Mesendoderm (in vitro differentiated cells): ENCODE measurements at regions not wholly inside any gene's neighbourhood (a gene's known extent, or its start where the extent isn't known, plus 50 kb on each side); places are given as distances from the start of the nearest gene placed in this dataset.
"Not testable (repeated sequence)": the region's sequence is repeated elsewhere in the genome, so short reads cannot be mapped to it uniquely, and the experiment has no call there.

Source experiments
- DNase-seq: peaks from one replicate; pipeline ENCODE4 v3.0.0; 2013
- H2AK5ac ChIP-seq: 2 replicates; pipeline ENCODE4 v1.6.1; 2013; ENCODE audit warnings: low read length, inconsistent platforms
- H2BK120ac ChIP-seq: 2 replicates; pipeline ENCODE4 v1.6.1; 2013; ENCODE audit warnings: low read depth, mild to moderate bottlenecking, low read length, moderate library complexity, mixed read lengths
- H2BK15ac ChIP-seq: replicated peaks from 2 replicates; pipeline ENCODE4 v1.6.1; 2013; ENCODE audit warnings: low read depth, mild to moderate bottlenecking, moderate library complexity
- H2BK5ac ChIP-seq: 2 replicates; pipeline ENCODE4 v1.6.1; 2013; ENCODE audit warnings: low read length, inconsistent platforms
- H3K18ac ChIP-seq: 2 replicates; pipeline ENCODE4 v1.6.1; 2013; ENCODE audit warnings: mild to moderate bottlenecking, low read length, mixed read lengths
- H3K23ac ChIP-seq: one replicate; pipeline ENCODE4 v1.6.1; 2013; ENCODE audit warnings: low read length
- H3K27ac ChIP-seq: 2 replicates; pipeline ENCODE4 v1.5.1; 2013; ENCODE audit warnings: low read depth, mild to moderate bottlenecking, inconsistent platforms, low read length, moderate library complexity
- H3K27me3 ChIP-seq: 2 replicates; pipeline ENCODE4 v1.6.1; 2013; ENCODE audit warnings: low read length, control low read depth, mild to moderate bottlenecking, inconsistent platforms; ENCODE audit not compliant: insufficient read depth, poor library complexity
- H3K36me3 ChIP-seq: 2 replicates; pipeline ENCODE4 v1.6.1; 2013; ENCODE audit warnings: low read length, inconsistent platforms; ENCODE audit not compliant: control insufficient read depth, insufficient read depth
- H3K4ac ChIP-seq: one replicate; pipeline ENCODE4 v1.6.1; 2013; ENCODE audit warnings: low read depth, mild to moderate bottlenecking, low read length, moderate library complexity
- H3K4me1 ChIP-seq: 2 replicates; pipeline ENCODE4 v1.6.1; 2013; ENCODE audit warnings: low read depth, low read length, inconsistent platforms; ENCODE audit not compliant: control insufficient read depth
- H3K4me2 ChIP-seq: 2 replicates; pipeline ENCODE4 v1.6.1; 2013; ENCODE audit warnings: low read length
- H3K4me3 ChIP-seq: 2 replicates; pipeline ENCODE4 v1.5.1; 2013; ENCODE audit warnings: mild to moderate bottlenecking, low read length
- H3K56ac ChIP-seq: one replicate; pipeline ENCODE4 v1.6.1; 2013; ENCODE audit warnings: low read length
- H3K79me1 ChIP-seq: 2 replicates; pipeline ENCODE4 v1.6.1; 2013; ENCODE audit warnings: low read length, inconsistent platforms
- H3K79me2 ChIP-seq: 2 replicates; pipeline ENCODE4 v1.6.1; 2013; ENCODE audit warnings: mild to moderate bottlenecking, low read length; ENCODE audit not compliant: control insufficient read depth, insufficient read depth
- H3K9ac ChIP-seq: 2 replicates; pipeline ENCODE4 v1.6.1; 2013; ENCODE audit warnings: low read length, inconsistent platforms
- H4K5ac ChIP-seq: one replicate; pipeline ENCODE4 v1.6.1; 2013; ENCODE audit warnings: low read length
- H4K8ac ChIP-seq: one replicate; pipeline ENCODE4 v1.6.1; 2013; ENCODE audit warnings: low read depth, mild to moderate bottlenecking, control low read depth, low read length, moderate library complexity
- WGBS: extraction: QIAGEN DNeasy Blood & Tissue Kit; methylation state at CpG from one replicate; pipeline ENCODE4 v1.1.7; 2013; ENCODE audit warnings: low lambda C conversion rate, missing lambda C conversion rate; ENCODE audit not compliant: insufficient coverage; ENCODE audit errors: extremely low coverage; 5-methylcytosine and 5-hydroxymethylcytosine counted together

GRCh38 chr7:66489065-66489464, 139.6 kb upstream of the KCTD7 start:
- not testable (repeated sequence) for H4K8ac ChIP-seq

GRCh38 chr7:66489741-66490140, 138.9 kb upstream of the KCTD7 start:
- H2AK5ac ChIP-seq, H3K27ac ChIP-seq, H3K4me3 ChIP-seq, H2BK15ac ChIP-seq, H2BK120ac ChIP-seq, H4K5ac ChIP-seq, H3K23ac ChIP-seq, H3K18ac ChIP-seq, H3K56ac ChIP-seq, H3K36me3 ChIP-seq, H4K8ac ChIP-seq, H3K4me2 ChIP-seq, H3K79me1 ChIP-seq, DNase-seq, H3K9ac ChIP-seq, H3K79me2 ChIP-seq, H3K4me1 ChIP-seq, H2BK5ac ChIP-seq, H3K4ac ChIP-seq, H3K27me3 ChIP-seq: not testable (repeated sequence)
- WGBS: no CpG with 5 or more reads among the region's 2 CpGs

More at GRCh38 chr7:66489065-66489464, 139.6 kb upstream of the KCTD7 start:
- H2AK5ac ChIP-seq, H3K4me1 ChIP-seq, H2BK120ac ChIP-seq, H3K4ac ChIP-seq, H3K27ac ChIP-seq, H3K23ac ChIP-seq, H3K79me2 ChIP-seq, H2BK15ac ChIP-seq, H3K4me3 ChIP-seq, H3K4me2 ChIP-seq, H3K56ac ChIP-seq, H3K79me1 ChIP-seq, H2BK5ac ChIP-seq, H4K5ac ChIP-seq, H3K36me3 ChIP-seq, H3K18ac ChIP-seq, DNase-seq, H3K27me3 ChIP-seq, H3K9ac ChIP-seq: not testable (repeated sequence)
- WGBS: no CpG with 5 or more reads among the region's 8 CpGs

GRCh38 chr7:66490979-66491378, 137.7 kb upstream of the KCTD7 start:
- H3K79me2 ChIP-seq, H3K9ac ChIP-seq, H3K4me2 ChIP-seq, H3K4ac ChIP-seq, H4K5ac ChIP-seq, H2BK15ac ChIP-seq, H3K23ac ChIP-seq, H3K27ac ChIP-seq, H3K79me1 ChIP-seq, H3K27me3 ChIP-seq, H3K56ac ChIP-seq, H2AK5ac ChIP-seq, H3K18ac ChIP-seq, H2BK120ac ChIP-seq, H4K8ac ChIP-seq, H3K4me1 ChIP-seq, H3K36me3 ChIP-seq, H2BK5ac ChIP-seq, H3K4me3 ChIP-seq: not testable (repeated sequence)
- no CpG with 5 or more reads among the region's 11 CpGs for WGBS
- peak; percentile 23 for DNase-seq

- not testable (repeated sequence) for H3K56ac ChIP-seq, H2AK5ac ChIP-seq, H3K4ac ChIP-seq, H3K23ac ChIP-seq, H3K4me1 ChIP-seq, H2BK15ac ChIP-seq, H3K36me3 ChIP-seq, H4K5ac ChIP-seq, H3K27me3 ChIP-seq, H2BK5ac ChIP-seq, H3K4me2 ChIP-seq, H3K18ac ChIP-seq, H3K79me1 ChIP-seq, H3K27ac ChIP-seq, H3K4me3 ChIP-seq, H3K79me2 ChIP-seq, DNase-seq, H2BK120ac ChIP-seq, H3K9ac ChIP-seq
- peak overlapping the region; percentile 79 for H4K8ac ChIP-seq
- WGBS: no CpG with 5 or more reads among the region's 7 CpGs
Measured at GRCh38 chr7:66492405-66492804, 136.3 kb upstream of the KCTD7 start.

DNA sequence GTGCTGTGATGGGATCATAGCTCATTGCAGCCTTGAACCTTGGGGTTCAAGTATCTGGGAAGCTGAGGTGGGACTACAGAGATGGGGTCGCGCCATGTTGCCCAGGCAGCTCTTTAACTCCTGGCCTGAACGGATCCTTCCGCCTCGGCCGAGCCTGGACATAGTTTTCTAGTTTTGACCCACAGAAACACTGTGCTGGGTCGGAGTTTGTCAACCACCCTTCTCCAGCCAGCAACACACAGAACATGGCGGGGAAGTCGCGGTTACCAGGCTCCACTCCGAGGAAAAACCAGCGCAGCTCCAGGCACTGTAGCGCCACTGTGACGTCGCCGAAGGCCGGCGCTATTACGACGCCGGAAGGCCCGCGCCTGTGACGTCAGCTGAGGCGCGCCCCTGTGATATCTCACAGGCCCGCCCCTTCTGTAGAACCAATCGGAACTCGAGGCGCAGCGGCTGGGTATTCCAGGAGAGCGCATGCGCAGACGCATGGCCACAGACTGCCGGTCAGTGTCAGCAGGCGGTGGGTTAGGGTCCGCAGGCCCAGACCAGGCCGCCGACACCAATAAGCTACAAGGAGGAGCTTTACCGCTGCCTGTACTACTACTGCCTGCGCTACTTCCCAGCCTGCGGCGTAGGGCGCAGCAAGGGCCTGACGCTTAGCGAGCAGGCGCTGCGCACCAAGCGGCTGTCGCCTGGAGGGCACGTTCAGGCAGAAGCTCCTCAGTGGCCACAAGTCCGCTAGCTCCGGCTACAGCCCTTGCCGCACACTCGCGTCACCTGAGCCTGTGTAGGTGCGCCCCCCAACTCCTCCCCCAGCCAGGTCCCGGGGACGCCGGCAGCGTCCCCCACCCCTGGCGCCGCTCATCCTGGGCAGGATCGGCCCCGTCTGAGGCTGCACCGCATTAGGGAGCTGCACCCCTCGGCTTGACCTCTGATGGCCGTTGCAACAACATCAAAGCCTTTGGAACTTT, 135.2 kb upstream of the KCTD7 start:
- H3K27ac ChIP-seq: peak overlapping the region; percentile 14
- H4K5ac ChIP-seq: no peak overlapping the region
- H3K23ac ChIP-seq: no peak overlapping the region
- no peak overlapping the region for H2BK120ac ChIP-seq
- no peaks in the 10 kb centered on the region for H3K27me3 ChIP-seq
- peak; percentile 99 for DNase-seq
- H2BK5ac ChIP-seq: no peak overlapping the region
- no peaks in the 10 kb centered on the region for H3K79me2 ChIP-seq
- H3K18ac ChIP-seq: peak overlapping the region; percentile 9
- H3K36me3 ChIP-seq: no peaks in the 10 kb centered on the region
- no peak overlapping the region for H2AK5ac ChIP-seq
- H2BK15ac ChIP-seq: no peak overlapping the region
- peak overlapping the region; percentile 87 for H3K56ac ChIP-seq
- no peaks in the 10 kb centered on the region for H3K79me1 ChIP-seq
- H3K4ac ChIP-seq: peak overlapping the region; percentile 63
- H3K4me1 ChIP-seq: no peaks in the 10 kb centered on the region
- peak overlapping the region; percentile 30 for H3K4me2 ChIP-seq
- H3K4me3 ChIP-seq: peak overlapping the region; percentile 58
- WGBS: no CpG with 5 or more reads among the region's 68 CpGs
- peak overlapping the region; percentile 79 for H4K8ac ChIP-seq
- H3K9ac ChIP-seq: peak overlapping the region; percentile 71
